ENCODE measurements at regions not wholly inside any gene's neighbourhood (a gene's known extent, or its start where the extent isn't known, plus 50 kb on each side); places are given as distances from the start of the nearest gene placed in this dataset.

GRCh38 chr3:73270839-73271483, 209.5 kb downstream of the EBLN2 start (continued):
- TF ChIP-seq E2F6 (IDR thresholded peaks at IDR 0.05) (no peak), ZNF274 (IDR thresholded peaks at IDR 0.05; ENCODE audit: borderline replicate concordance, extremely low read depth, low read length) (no peak)
